Upper lobe of left lung (tissue), 4 donors: ENCODE measurements at regions not wholly inside any gene's neighbourhood (a gene's known extent, or its start where the extent isn't known, plus 50 kb on each side); places are given as distances from the start of the nearest gene placed in this dataset.

Experiments
- POLR2A ChIP-seq, 4 donors: fragments of 450-650 bp; IDR thresholded peaks; one replicate each; pipeline ENCODE4 v1.5.1; 2016 to 2017; ENCODE audit warnings: antibody characterized with exemption in 4 of 4, mild to moderate bottlenecking in 2 of 4
- POLR2AphosphoS5 ChIP-seq, 2 donors: sonication (generic); formaldehyde crosslinking; IDR thresholded peaks; one replicate each; pipeline ENCODE4 v1.5.1; 2017; ENCODE audit warnings: antibody characterized with exemption in 2 of 2
- TF ChIP-seq, protein P1 (sequence below), 6 experiments: fragments of 450-650 bp in 4 of 6; fragments of 200-600 bp in 2 of 6; sonication (generic) in 2 of 6; IDR thresholded peaks; one replicate each; pipeline ENCODE4 v1.5.1; 2016 to 2019; ENCODE audit warnings: antibody characterized with exemption in 6 of 6

- TF ChIP-seq, protein P1, sequence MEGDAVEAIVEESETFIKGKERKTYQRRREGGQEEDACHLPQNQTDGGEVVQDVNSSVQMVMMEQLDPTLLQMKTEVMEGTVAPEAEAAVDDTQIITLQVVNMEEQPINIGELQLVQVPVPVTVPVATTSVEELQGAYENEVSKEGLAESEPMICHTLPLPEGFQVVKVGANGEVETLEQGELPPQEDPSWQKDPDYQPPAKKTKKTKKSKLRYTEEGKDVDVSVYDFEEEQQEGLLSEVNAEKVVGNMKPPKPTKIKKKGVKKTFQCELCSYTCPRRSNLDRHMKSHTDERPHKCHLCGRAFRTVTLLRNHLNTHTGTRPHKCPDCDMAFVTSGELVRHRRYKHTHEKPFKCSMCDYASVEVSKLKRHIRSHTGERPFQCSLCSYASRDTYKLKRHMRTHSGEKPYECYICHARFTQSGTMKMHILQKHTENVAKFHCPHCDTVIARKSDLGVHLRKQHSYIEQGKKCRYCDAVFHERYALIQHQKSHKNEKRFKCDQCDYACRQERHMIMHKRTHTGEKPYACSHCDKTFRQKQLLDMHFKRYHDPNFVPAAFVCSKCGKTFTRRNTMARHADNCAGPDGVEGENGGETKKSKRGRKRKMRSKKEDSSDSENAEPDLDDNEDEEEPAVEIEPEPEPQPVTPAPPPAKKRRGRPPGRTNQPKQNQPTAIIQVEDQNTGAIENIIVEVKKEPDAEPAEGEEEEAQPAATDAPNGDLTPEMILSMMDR (IDR thresholded peaks at IDR 0.05), result no peak
- no peak for TF ChIP-seq POLR2A (IDR thresholded peaks at IDR 0.05)
- TF ChIP-seq POLR2AphosphoS5 (IDR thresholded peaks at IDR 0.05), result no peak
Measured at GRCh38 chr2:129205766-129206165, 773.7 kb upstream of the RAB6C start.
